RPMI8226 (cell line): ENCODE measurements at regions not wholly inside any gene's neighbourhood (a gene's known extent, or its start where the extent isn't known, plus 50 kb on each side); places are given as distances from the start of the nearest gene placed in this dataset.
"Not testable (repeated sequence)": the region's sequence is repeated elsewhere in the genome, so short reads cannot be mapped to it uniquely, and the experiment has no call there.

Experiments
- DNase-seq: peaks from one replicate; pipeline ENCODE4 v3.0.0-alpha.2; 2015

DNA sequence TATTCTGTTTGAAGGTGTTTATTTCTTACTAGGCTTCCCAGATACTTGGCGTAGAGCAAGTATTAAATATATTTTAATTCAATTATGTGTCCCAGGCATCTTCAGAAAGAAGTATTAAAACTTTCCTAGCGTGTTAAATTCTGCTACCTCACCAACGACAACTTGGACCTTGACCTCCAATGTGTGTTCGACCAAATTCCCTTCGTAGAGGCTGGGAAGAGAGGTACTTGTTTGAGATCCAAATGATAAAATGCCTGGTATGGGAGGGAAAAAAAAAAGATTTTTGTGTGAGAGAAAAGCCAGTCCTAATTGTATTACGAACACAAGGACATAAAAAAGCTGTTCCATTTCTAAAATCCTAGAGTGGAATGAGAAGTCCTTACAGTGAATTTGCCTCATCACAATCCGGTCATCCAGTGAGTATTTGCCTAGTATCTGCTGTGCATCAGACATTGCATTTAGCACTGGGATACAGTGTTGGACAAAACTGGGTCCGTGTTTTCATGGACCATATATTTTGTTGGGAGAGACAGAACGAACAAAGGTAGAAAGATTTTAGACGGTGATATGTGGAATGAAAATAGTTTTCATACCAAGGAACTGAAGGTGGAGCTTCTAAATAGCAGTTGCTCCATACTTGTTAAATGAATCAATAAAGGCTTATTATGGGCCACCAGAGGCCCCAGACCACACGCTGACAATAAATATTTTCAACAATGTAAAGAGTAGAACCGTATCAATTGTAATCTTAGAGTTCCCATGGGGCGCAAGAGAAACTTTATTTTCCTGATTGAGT lies 103.1 kb downstream of the KIF4B start:
- DNase-seq: no peak

DNA sequence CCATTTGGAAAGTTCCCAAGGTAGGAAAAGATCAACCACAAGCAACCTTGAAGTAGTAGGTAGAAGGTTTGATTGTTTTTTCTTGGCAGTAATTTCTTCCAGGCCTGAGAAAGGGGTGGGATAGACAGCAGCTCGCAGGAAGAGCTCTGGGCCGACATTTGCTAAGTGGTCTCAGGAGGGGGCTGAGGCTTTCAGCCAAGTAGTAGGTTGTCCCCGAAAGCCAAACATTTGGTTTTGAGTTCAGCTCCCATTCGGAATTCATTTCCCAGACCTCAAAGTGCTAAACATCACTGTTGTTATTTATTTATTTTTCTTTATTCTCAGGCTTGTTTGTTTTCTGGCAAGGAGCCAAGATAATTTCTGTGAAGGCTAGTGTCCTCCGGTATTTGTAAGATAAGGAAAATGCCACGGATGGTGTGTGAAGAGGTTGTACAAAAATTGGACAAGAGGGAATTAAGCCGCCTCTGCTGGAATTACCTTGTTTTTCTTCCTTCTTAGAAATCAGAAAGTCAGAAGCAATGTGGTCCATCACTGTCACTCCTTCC lies 112.1 kb downstream of the KIF4B start:
- DNase-seq: no peak

DNA sequence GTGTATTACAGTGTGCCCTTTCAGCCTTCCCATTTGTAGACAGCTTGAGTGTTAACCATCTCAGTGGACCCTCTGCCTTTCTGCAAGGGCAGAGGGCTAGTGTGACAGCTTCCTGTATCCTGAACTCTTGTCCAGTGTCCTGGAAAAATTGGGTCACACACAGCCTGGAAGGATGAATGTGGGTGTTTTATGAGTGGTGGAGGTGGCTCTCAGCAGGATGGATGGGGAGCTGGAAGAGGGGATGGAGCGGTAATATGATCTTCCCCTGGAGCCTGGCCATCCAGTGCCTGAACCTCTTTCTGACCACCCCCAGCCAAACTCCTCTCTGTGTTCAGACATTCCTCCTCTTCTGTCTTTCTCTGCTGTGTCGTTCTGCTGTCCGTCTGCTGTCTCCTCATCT lies 113.0 kb downstream of the KIF4B start:
- DNase-seq: no peak

DNA sequence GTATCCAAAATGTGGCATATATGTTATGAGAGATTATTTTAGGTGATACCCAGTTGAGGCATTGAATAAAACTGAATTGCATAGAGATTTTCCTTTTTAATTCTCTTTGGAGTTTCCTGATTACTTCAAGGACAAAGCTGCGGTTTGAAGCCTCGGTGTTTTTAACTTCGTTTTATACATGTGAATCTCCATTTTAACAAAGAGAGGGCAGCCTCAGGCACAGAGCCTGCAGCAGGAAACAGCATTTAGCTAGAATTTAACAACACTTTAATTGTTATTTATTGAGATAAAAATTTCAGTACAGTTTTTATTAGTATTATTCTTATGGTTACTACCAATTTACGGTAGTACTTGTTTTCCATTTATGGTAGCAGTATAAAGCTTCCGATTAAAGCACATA lies 114.0 kb downstream of the KIF4B start:
- DNase-seq: no peak

DNA sequence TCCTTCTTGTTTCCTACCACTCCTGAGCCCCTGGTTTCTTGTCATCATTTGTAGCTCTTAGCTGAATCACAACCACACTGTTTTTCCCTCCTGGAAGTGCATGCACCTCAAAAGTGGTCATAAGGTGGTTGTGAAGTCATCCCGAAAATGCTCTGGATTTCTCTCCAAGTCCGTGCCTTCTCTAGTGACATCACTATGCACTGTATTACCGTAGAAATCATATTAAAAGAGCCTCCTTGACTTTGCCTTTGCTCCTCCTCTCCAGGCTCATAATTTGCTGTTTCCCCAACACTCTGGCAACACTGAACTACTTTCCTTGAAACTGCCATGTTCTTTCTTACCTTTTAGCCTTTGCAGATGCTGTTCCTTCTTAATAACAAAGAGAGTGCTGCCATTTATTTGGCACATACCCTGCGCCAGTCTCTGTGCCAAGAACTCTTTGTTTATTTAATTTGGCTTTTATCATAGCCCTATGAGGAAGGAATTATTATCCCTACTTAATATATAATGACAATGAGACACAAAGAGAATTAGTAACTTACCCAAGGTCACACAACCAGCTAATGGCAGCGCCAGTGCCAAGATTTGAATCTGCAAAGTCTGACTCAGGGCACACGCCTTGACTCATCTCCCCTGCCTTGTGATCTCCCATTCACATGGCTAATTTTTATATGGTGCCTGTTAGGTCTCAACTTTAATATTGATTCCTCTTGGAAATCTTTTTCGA lies 115.4 kb downstream of the KIF4B start:
- DNase-seq: no peak

DNA sequence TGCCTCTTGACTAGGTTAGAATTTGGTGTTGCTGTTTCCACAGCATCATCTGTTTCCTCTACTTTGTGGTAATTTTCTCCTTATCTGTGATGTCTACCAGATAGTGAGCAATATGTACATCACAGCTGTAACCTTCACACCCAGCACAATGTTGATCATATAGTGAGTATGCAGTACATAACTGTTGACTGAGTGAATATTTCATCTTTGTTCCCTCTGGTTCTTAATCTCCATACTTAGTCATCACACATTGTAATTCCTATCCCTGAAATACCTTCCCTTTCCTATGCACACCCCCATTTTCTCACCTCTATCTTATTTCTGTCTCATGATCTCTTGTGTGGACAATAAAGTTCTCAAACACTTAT lies 115.9 kb downstream of the KIF4B start:
- no peak for DNase-seq

DNA sequence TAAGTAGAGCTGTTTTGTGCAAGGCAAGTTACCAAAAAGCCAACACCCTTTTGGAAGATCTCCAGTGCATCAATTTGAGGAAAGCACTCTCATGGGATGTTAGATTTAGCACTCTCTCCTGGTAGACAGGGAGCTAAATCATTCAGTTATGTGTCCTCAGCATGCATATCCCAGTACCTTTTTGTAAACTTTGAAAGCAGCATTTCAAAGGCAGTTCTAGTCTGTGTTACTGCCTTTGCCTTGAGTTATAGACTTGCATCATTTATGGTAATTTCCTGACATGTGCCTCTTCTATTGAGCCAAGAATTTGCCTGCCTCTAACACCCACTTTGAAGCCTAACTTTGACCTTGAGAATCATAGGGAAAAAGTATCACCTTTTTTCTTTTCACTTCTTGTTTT lies 120.6 kb downstream of the KIF4B start:
- no peak for DNase-seq

DNA sequence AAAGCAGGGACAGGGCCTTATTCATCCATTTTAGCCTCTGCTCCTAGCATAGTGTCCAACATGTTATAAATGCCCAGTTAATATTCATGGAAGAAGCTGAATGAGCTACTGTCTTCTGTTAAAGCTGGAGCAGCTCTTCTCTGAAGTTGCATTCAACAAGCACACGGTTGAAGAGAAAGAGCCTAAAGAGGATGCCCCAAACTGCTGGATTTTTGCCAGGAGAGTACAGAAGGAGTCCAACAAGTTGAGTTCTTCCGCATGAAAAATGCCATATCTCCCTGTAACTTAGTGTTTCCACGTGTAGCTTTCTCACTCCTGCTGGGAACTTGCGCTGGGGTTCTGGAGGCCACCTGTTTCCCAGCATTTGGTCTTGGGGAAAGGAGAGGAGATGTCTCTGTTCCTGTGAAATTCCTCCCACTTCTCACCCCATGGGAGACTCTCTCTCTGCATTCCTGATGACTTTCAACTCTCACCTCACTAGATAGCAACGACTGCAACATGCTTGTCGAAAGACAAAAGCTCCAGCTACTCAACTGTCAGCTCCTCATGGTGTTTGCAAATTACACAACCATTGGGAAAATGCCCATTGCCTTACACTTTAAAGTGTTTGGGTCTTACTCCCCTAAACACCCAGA lies 122.8 kb downstream of the KIF4B start:
- DNase-seq: peak; percentile 3

DNA sequence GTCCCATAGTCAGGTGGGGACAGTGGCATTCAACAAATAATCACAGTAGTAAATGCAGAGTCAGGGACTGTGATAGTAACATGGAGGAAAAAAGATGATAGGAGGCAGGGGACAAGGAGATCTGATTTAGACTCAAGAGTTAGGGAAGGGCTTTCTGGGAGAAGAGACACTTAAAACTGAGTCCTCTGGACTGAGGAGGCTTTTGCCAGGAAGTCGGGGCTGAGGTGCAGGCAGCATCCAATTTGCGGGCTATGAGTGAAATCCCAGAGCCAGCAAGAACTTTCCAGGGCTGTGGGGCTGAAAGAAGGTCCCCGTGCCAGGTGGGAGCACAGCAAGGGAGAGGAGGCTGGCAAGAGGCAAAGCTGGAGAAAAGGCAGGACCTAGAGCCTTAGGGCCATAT lies 124.1 kb downstream of the KIF4B start:
- no peak for DNase-seq

DNA sequence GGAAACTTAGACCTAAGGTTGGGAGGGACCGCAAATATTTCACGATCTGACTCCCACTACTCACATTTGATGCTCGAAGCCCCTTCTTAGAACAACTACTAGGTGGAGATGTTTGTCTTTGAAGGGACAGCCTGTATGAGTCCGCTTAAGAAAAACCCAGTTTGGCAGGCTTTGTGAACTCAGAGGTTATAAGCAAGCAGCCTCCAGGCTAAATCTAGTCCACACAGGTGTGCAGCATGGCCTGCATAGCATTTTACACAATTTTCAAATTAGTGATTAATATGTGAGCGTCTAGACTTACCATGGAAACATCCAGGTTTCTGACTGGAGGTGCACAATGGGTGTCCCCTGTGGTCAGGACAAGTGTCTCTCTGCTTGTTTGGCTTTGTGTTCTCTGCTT lies 127.1 kb downstream of the KIF4B start:
- DNase-seq: no peak

DNA sequence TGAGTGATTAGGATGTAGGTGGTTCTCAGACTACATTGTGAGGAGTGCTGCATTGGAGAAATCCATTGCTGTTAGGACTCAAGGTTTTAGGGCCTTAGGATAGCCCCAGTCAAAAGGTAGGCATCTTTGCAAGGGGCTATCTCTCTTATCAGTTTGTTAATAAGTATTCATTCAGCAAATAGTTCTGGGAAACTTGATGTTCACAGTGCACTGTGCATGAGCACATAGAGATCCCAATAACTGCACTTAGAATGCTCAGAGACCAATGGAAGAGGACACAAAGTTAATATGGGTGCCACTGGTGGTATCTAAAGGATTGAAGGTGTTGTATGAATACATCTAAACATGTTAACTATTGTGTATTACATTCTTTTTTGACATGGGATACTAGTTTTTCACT lies 131.4 kb downstream of the KIF4B start:
- no peak for DNase-seq

DNA sequence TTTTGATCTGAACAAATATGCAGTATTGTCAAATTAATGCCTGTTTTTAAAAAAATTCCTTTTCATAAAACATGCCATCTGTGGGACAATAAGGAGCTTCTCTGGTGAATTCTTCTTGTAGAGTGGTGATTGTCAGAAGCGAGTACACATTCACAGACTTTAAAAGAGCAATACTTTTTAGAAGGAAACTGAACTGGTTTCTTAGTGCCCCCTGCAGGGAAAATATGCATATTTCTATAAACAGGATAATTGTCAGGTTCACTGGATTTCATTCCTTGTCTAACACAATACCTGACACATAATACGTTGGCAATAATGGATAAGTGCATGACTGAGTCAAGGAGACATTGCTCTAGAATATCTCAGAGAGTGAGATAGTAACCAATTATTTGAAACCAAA lies 133.7 kb downstream of the KIF4B start:
- no peak for DNase-seq

DNA sequence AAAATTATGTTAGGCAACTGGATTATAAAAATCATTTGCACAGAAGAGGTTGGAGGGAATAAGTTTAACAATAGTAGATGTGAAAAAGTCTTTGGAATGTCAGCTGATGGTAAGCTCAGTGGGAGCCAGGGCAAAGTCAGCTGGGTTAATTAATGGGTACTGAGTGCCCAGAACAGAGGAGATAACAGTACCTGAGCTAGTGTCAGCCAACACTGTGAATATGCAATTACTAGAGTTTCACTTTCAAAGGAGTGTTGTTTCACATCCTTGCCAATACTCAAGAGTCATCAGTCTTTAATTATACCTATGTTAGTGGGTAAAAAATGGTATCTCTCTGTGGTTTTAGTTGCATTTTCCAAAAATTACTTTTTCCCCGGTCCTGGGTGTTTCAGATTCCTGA lies 135.1 kb downstream of the KIF4B start:
- DNase-seq: peak; percentile 3

DNA sequence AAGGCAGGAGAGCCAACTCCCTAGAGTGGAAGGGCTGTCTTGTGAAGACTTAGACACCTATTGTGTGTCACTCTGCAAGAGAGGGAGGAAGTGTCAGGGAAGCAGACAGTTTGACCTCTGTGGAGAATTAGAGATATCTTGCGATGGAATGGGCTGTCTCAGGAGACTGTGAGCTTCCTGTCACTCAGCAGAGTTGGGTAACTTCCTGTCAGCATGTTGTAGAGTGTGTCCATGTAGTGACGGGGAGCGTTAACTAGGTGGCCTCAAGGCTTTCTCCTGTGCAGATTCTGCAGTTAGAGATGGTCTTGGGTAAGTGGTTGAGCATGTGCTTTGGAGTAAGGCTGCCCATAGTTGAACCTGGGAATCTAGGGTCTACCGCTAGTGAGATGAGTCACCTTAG lies 136.5 kb downstream of the KIF4B start:
- DNase-seq: no peak

DNA sequence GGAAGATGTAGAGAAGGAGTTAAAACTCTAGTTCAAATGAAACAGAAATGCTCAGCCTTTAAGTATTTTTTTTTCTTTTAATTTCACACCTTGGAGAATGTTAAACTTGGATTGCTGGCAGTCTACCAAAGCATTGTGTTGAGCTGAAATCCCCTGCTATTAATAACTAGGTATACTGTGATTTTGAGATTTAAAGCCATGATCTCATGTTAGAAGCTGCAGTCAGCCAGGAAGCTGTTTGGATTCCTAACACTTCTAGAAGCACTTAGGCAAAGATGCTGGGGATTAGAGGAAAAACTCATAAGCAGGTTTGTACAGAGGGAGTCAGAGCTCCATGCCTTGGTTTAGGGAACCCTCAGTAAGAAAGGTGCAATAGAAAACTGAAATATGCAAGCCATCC lies 141.4 kb downstream of the KIF4B start:
- no peak for DNase-seq

DNA sequence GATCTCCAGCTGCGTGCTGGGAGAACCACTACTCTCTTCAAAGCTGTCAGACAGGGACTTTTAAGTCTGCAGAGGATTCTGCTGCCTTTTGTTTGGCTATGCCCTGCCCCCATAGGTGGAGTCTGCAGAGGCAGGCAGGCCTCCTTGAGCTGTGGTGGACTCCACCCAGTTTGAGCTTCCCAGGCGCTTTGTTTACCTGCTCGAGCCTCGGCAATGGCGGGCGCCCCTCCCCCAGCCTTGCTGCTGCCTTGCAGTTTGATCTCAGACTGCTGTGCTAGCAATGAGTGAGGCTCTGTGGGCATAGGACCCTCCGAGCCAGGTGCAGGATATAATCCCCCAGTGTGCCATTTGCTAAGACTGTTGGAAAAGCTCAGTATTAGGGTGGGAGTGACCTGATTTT lies 149.5 kb downstream of the KIF4B start:
- not testable (repeated sequence) for DNase-seq

DNA sequence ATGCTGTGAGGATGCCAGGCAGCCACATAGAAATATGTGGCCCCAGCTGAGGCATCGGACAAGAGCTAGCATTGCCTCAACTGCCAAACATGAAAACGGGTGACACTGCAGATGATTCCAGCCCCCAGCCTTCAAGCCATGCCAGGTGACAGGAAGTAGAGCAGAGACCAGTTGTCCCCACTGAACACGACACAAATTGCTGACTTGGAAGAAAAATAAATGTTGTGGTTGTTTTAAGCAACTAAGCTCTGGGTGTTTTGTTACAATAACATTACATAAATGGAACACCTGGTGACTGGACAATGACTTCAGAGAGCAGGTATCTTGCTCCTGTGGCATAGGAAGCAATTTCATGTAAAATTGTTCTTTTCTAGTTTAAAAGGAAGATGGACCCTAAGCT lies 154.2 kb downstream of the KIF4B start:
- DNase-seq: no peak

DNA sequence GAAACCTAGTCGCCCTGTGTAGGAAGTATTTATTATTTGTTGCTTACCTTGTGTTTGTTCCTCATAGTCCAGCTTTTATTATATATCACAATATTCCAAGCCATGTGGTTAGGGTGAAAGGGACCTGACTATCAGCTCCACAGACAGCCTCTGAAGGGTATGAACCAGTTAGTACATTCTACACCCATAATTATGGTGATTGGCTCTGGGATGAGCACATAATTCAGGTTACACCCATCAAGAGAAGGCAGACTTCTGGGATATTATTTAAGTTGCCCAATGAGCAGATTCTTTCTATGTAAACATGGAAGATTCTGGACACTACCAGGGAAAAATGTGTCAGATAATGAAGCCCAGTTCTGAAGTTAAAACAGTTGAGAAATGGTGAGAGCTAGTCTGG lies 168.0 kb downstream of the KIF4B start:
- DNase-seq: no peak

DNA sequence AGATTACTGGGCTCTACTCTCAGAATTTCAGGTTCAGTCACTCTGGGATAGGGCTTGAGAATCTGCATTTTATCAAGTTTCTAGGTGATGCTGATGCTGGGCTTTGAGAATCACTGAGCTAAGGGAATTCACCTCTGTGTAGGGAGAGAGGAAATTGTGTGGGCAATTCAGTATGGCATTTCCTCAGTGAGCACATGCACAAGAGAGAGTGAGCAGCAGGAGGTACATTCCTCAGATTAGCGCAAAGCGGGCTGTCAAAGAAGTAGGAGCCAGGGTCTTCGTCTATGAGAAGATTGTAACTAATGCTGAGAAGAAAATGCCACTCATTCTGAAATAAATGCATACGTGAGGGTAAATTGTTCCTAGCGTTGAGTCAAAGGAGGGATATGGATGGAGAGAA lies 175.9 kb downstream of the KIF4B start:
- DNase-seq: no peak

DNA sequence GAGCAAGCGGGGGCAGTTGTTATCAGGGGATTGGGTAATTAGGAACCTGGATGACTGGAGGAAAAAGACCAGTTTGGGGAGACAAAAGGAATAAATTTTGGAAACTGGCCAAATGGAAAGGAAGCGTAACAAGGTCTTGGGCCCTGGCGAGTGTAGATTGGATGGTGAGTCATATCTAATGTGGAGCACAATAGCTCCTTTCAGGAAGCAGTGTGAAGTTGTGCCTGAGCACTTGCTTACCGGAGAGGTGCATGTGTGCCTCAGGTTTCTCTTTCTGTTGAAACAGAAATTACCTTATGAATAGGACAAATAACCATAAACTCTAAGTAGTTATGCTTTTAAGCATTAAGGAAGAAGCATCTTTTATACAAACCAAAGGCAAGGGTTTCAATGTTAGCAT lies 176.4 kb downstream of the KIF4B start:
- no peak for DNase-seq

DNA sequence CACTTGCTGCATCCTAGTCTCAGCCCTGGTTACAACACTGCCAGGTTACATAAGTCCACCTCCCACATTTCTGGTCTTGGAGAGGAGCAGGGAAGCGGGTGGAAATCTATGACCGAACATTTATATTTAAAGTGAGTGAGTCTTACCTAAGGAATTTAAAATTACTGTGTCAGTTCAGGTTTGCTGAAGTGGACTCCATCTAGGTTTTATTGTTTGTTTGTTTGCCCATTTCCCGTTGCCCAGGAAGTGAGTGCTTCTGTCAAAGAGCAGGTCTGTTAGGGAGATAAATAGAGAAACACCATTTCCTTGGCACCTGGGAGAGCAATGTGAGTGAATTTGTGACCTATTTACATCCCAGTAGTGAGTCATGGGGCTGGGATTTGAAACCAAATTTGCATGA lies 179.5 kb downstream of the KIF4B start:
- no peak for DNase-seq

DNA sequence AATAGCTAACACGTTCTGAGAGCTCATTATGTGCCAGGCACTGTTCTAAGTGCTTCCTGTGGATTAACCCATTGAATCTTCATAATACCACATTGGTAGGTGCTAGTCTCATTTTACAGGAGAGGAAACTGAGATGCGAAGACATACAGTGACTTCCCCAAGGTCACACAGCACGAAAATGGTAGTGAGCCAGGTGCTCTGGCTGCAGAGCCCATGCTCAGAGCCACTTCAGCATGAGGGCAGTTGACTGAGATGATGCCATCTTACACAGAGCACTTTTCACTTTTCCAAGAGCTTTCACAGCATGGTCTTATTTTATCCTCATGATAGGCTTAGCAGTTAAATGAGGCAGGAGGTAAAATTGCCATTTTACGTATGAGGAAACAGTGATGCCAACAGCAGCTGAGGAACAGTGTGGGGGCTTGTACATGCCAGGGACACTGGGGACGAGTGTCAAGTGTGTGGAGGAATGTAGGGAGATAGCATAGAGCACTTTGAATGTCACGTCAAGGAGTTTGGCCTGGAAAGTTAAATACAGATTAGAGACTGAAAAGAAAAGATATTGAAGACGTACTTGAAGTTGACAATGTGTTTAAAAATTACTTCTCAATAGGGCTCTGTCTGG lies 180.0 kb downstream of the KIF4B start:
- no peak for DNase-seq

DNA sequence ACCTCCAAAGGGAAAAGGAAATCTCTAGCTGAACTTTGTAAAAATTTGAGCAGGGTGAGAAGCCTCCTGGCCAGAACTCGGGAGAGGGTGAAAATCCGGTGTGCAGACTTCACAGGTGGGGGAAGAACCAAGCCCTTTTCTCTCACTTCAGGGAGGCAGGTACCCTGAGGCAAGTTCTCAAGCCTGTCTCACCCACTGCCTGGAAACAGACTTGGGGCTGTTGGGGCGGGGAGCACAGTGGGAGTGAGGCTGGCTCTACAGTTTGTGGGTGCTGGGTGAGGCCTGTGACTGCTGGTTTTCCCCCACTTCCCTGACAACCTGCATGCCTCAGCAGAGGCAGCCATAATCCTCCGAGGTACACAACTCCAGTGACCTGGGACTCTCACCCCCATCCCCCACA lies 187.1 kb downstream of the KIF4B start:
- DNase-seq: no peak

DNA sequence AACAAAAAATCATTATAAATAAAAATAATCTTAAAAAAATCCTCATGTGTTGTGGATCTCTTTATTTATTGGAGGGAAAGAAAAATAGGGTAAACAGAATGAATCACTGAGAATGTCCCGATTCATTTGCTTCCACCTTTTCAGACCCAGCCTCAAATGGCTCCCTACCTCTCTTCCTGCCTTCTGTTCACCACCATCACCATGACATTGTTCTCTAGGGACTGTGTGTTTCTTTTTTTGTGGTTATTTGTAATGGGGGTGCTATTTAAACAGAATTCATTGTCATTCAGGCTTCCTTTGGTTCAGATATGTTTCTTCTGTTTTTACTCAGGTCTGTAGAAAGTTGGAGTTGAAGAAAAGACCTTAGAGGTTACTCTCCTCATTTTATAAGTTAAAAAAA lies 198.2 kb downstream of the KIF4B start:
- DNase-seq: no peak
